GM12878 (cell line): ENCODE measurements at regions not wholly inside any gene's neighbourhood (a gene's known extent, or its start where the extent isn't known, plus 50 kb on each side); places are given as distances from the start of the nearest gene placed in this dataset.

Experiments used
- ATAC-seq: fragments of 200-7000 bp; cut with Tn5 transposase; 3 replicates; pipeline ENCODE4 v1.9.1; 2020; ENCODE audit warnings: mild to moderate bottlenecking, moderate library complexity
- BruUV-seq: library from RNA; stranded (reverse); fragments of 400-500 nt; replicated peaks from 2 replicates; lab custom pipeline; 2021; lab: Mats Ljungman, UMichigan
- CTCF ChIA-PET: fragments of 300-600 bp; sonication (Branson Sonifier 250); formaldehyde crosslinking; extraction: SDS; loops from one replicate; lab custom pipeline; 2021; ENCODE audit warnings: inconsistent platforms; lab: Yijun Ruan, JAX
- POLR2A ChIA-PET: fragments of 350-600 bp; formaldehyde crosslinking; extraction: SDS; loops from one replicate; lab custom pipeline; 2021; ENCODE audit warnings: inconsistent platforms; lab: Charles Lee
- RAD21 ChIA-PET: fragments of 300-600 bp; sonication (Branson Sonifier 250); formaldehyde crosslinking; loops from one replicate; lab custom pipeline; 2023; ENCODE audit warnings: antibody characterized with exemption; ENCODE audit not compliant: unreplicated experiment; lab: Charles Lee
- SMC1A ChIA-PET: fragments of 300-600 bp; sonication (Branson Sonifier 250); formaldehyde crosslinking; loops from one replicate; lab custom pipeline; 2023; ENCODE audit not compliant: unreplicated experiment, uncharacterized antibody; lab: Charles Lee
- DNase-seq: peaks from one replicate; pipeline ENCODE4 v3.0.0-alpha.2; 2011; ENCODE audit warnings: low read depth, low spot score
- FAIRE-seq: peaks from 3 replicates; lab custom pipeline; 2011; peaks lifted over from hg19 to GRCh38; lab: Jason Lieb, UNC
- H2AFZ ChIP-seq: 2 replicates; pipeline ENCODE4 v1.6.0; 2011; ENCODE audit warnings: low read depth, low read length, control low read depth; ENCODE audit not compliant: control insufficient read depth
- H3K27ac ChIP-seq: 2 replicates; pipeline ENCODE4 v1.5.1; 2011; ENCODE audit warnings: control low read depth; ENCODE audit not compliant: control insufficient read depth, insufficient read depth
- H3K27me3 ChIP-seq, 2 experiments: replicated peaks in 1 of 2; 2 replicates each; pipeline versions ENCODE4 v1.6.0 to v1.6.1; 2011; ENCODE audit warnings: low read length in 1 of 2; ENCODE audit not compliant: control insufficient read depth in 2 of 2, insufficient read depth in 2 of 2
- H3K36me3 ChIP-seq, 2 experiments: 2 replicates each; pipeline ENCODE4 v1.5.1; 2011; ENCODE audit warnings: low read length in 1 of 2; ENCODE audit not compliant: control insufficient read depth in 2 of 2, insufficient read depth in 2 of 2
- H3K4me1 ChIP-seq: 2 replicates; pipeline ENCODE4 v1.6.1; 2011; ENCODE audit warnings: mild to moderate bottlenecking, low read length, moderate library complexity, mixed read lengths; ENCODE audit not compliant: control insufficient read depth, insufficient read depth
- H3K4me2 ChIP-seq: 2 replicates; pipeline ENCODE4 v1.6.0; 2011; ENCODE audit warnings: control low read depth; ENCODE audit not compliant: control insufficient read depth, insufficient read depth
- H3K4me3 ChIP-seq: fragments of 200-600 bp; sonication (generic); 2 replicates; pipeline ENCODE4 v1.5.1; 2016
- H3K79me2 ChIP-seq: 2 replicates; pipeline ENCODE4 v1.6.0; 2011; ENCODE audit warnings: low read length; ENCODE audit not compliant: control insufficient read depth, insufficient read depth
- H3K9ac ChIP-seq: 2 replicates; pipeline ENCODE4 v1.8.0; 2011; ENCODE audit warnings: low read length, control low read depth, mixed read lengths; ENCODE audit not compliant: control insufficient read depth, insufficient read depth
- H3K9me3 ChIP-seq: replicated peaks from 3 replicates; pipeline ENCODE4 v1.5.1; 2011; ENCODE audit warnings: mild to moderate bottlenecking, low read length; ENCODE audit not compliant: control insufficient read depth, insufficient read depth
- H4K20me1 ChIP-seq: 2 replicates; pipeline ENCODE4 v1.6.0; 2011; ENCODE audit not compliant: control insufficient read depth, insufficient read depth
- CEBPB ChIP-seq, 2 experiments: fragments of 150-350 bp in 1 of 2; IDR thresholded peaks; 2 replicates each; pipeline ENCODE4 v1.6.1; 2012 to 2014; ENCODE audit warnings: low read depth in 2 of 2, low read length in 2 of 2, borderline replicate concordance in 1 of 2, inconsistent platforms in 1 of 2
- JUND ChIP-seq: IDR thresholded peaks from 2 replicates; pipeline ENCODE4 v1.6.1; 2012; ENCODE audit warnings: low read depth, mild to moderate bottlenecking, low read length, improper control_type of control experiment, moderate library complexity
- MTA3 ChIP-seq: IDR thresholded peaks from 2 replicates; pipeline ENCODE4 v1.6.1; 2012; ENCODE audit warnings: low read length, inconsistent platforms, borderline replicate concordance
- MYB ChIP-seq: fragments of 150-350 bp; IDR thresholded peaks from 2 replicates; pipeline ENCODE4 v1.6.1; 2014; ENCODE audit warnings: mild to moderate bottlenecking, low read depth, low read length, borderline replicate concordance
- NRF1 ChIP-seq: conservative IDR thresholded peaks from 2 replicates; pipeline ENCODE4 v1.6.1; 2011; ENCODE audit warnings: mild to moderate bottlenecking, low read depth, low read length, improper control_type of control experiment
- PAX8 ChIP-seq: fragments of 450-650 bp; IDR thresholded peaks from 2 replicates; pipeline ENCODE4 v1.6.1; 2017; ENCODE audit warnings: mild to moderate bottlenecking, moderate library complexity
- PML ChIP-seq: IDR thresholded peaks from 2 replicates; pipeline ENCODE4 v1.6.1; 2012; ENCODE audit warnings: low read length, inconsistent platforms
- POLR2A ChIP-seq: IDR thresholded peaks from 2 replicates; pipeline ENCODE4 v1.6.1; 2011; ENCODE audit warnings: low read depth, mild to moderate bottlenecking, low read length
- RCOR1 ChIP-seq: conservative IDR thresholded peaks from 2 replicates; pipeline ENCODE4 v1.6.1; 2012; ENCODE audit warnings: low read depth, low read length, improper control_type of control experiment
- ZZZ3 ChIP-seq: IDR thresholded peaks from 2 replicates; pipeline ENCODE4 v1.6.1; 2011; ENCODE audit warnings: low read depth; ENCODE audit not compliant: control insufficient read depth, insufficient read length
- WGBS: methylation state at CpG from one replicate; pipeline ENCODE4 v1.1.6; 2016; ENCODE audit warnings: low lambda C conversion rate; ENCODE audit not compliant: insufficient replicate concordance, insufficient coverage; ENCODE audit errors: missing lambda C conversion rate; 5-methylcytosine and 5-hydroxymethylcytosine counted together
- in situ Hi-C: fragments of 300-500 bp; cut with MboI; formaldehyde crosslinking; loops from 9 replicates; pipeline ENCODE4 v1.14.3; 2018; ENCODE audit warnings: mixed read lengths
- intact Hi-C: fragments of 100-400 bp; cut with micrococcal nuclease; formaldehyde crosslinking; loops from one replicate; pipeline ENCODE4 v1.14.2; 2022; ENCODE audit not compliant: unreplicated experiment
- TF ChIP-seq, protein P1 (sequence below): fragments of 450-650 bp; IDR thresholded peaks from 2 replicates; pipeline ENCODE4 v1.6.1; 2017; ENCODE audit warnings: mild to moderate bottlenecking
- TF ChIP-seq, protein P2 (sequence below): fragments of 450-650 bp; formaldehyde crosslinking; IDR thresholded peaks from 2 replicates; pipeline ENCODE4 v1.5.0; 2022; ENCODE audit warnings: mild to moderate bottlenecking, missing genetic modification characterization

GRCh38 chr22:34294986-34295385, 374.7 kb upstream of the LARGE1 start:
- H3K4me2 ChIP-seq: no peak overlapping the region
- TF ChIP-seq NRF1 (no peak), RCOR1 (no peak), PAX8 (no peak)
- TF ChIP-seq, protein P1, sequence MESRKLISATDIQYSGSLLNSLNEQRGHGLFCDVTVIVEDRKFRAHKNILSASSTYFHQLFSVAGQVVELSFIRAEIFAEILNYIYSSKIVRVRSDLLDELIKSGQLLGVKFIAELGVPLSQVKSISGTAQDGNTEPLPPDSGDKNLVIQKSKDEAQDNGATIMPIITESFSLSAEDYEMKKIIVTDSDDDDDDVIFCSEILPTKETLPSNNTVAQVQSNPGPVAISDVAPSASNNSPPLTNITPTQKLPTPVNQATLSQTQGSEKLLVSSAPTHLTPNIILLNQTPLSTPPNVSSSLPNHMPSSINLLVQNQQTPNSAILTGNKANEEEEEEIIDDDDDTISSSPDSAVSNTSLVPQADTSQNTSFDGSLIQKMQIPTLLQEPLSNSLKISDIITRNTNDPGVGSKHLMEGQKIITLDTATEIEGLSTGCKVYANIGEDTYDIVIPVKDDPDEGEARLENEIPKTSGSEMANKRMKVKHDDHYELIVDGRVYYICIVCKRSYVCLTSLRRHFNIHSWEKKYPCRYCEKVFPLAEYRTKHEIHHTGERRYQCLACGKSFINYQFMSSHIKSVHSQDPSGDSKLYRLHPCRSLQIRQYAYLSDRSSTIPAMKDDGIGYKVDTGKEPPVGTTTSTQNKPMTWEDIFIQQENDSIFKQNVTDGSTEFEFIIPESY: no peak
- H3K36me3 ChIP-seq: no peaks in the 10 kb centered on the region
- FAIRE-seq (no peak), ATAC-seq (no peak), DNase-seq (no peak)
- ChIA-PET RAD21 (no interaction called here), CTCF (no interaction called here), SMC1A (interaction anchor here (0.6 kb wide), 1 partner anchor 538 kb away, joined by 3 read pairs; no protein-coding TSS in a partner anchor), POLR2A (no interaction called here)
- H3K9ac ChIP-seq: no peak overlapping the region
- intact Hi-C loops: no loop called here
- in situ Hi-C loops: no loop called here
- no peak overlapping the region for H2AFZ ChIP-seq
- BruUV-seq: no TSS peak
- H3K27me3 ChIP-seq: no peaks in the 10 kb centered on the region
- no peaks in the 10 kb centered on the region for H3K79me2 ChIP-seq
- WGBS: 0% methylated on average over 3 of the region's 3 CpGs
- H3K4me1 ChIP-seq: no peaks in the 10 kb centered on the region
- no peak overlapping the region for H3K4me3 ChIP-seq
- no peak overlapping the region for H3K27ac ChIP-seq
- H3K9me3 ChIP-seq: no peaks in the 10 kb centered on the region
- H4K20me1 ChIP-seq: no peaks in the 10 kb centered on the region

DNA sequence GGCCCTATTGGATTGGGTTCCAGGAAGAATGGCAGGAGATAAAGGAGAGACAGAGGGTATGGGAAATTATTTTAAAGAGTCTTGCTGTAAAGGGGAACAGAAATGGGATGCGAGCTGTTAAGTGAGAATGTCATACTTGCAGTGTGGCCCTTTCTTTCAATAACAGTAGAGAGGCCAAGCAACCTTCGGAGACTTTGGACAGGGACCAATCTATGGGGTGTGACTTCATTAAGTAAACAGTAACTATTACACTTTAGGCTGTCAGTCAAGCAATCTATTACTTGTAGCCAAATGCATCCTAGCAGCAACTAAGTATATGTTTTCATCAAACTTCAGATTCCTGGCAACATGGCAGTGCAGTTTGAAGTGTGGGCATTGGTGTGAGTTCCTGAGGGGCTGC, 376.2 kb upstream of the LARGE1 start:
- no peak for ATAC-seq
- no peaks in the 10 kb centered on the region for H3K36me3 ChIP-seq
- TF ChIP-seq POLR2A: no peak
- TF ChIP-seq, protein P2, sequence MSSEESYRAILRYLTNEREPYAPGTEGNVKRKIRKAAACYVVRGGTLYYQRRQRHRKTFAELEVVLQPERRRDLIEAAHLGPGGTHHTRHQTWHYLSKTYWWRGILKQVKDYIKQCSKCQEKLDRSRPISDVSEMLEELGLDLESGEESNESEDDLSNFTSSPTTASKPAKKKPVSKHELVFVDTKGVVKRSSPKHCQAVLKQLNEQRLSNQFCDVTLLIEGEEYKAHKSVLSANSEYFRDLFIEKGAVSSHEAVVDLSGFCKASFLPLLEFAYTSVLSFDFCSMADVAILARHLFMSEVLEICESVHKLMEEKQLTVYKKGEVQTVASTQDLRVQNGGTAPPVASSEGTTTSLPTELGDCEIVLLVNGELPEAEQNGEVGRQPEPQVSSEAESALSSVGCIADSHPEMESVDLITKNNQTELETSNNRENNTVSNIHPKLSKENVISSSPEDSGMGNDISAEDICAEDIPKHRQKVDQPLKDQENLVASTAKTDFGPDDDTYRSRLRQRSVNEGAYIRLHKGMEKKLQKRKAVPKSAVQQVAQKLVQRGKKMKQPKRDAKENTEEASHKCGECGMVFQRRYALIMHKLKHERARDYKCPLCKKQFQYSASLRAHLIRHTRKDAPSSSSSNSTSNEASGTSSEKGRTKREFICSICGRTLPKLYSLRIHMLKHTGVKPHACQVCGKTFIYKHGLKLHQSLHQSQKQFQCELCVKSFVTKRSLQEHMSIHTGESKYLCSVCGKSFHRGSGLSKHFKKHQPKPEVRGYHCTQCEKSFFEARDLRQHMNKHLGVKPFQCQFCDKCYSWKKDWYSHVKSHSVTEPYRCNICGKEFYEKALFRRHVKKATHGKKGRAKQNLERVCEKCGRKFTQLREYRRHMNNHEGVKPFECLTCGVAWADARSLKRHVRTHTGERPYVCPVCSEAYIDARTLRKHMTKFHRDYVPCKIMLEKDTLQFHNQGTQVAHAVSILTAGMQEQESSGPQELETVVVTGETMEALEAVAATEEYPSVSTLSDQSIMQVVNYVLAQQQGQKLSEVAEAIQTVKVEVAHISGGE (CRISPR knock-in tag): no peak
- TF ChIP-seq ZZZ3: no peak
- no peak for TF ChIP-seq CEBPB (IDR thresholded peaks at IDR 0.05; ENCODE audit: borderline replicate concordance in 1 of 2, low read depth in 2 of 2, low read length in 2 of 2)
- no peak for TF ChIP-seq JUND
- TF ChIP-seq MYB: no peak
- TF ChIP-seq PML: no peak
- no peak for TF ChIP-seq MTA3
- no peak for FAIRE-seq
- H4K20me1 ChIP-seq: no peaks in the 10 kb centered on the region
- DNase-seq: no peak
- H2AFZ ChIP-seq: no peak overlapping the region
- no peak overlapping the region for H3K27ac ChIP-seq
- CTCF ChIA-PET: no interaction called here
- intact Hi-C loops: no loop called here
- H3K4me3 ChIP-seq: no peak overlapping the region
- no peaks in the 10 kb centered on the region for H3K4me1 ChIP-seq
- SMC1A ChIA-PET: no interaction called here
- no peaks in the 10 kb centered on the region for H3K27me3 ChIP-seq
- POLR2A ChIA-PET: no interaction called here
- H3K9me3 ChIP-seq: no peaks in the 10 kb centered on the region
- H3K4me2 ChIP-seq: no peak overlapping the region
- WGBS: 0% methylated on average over 2 of the region's 2 CpGs
- no peaks in the 10 kb centered on the region for H3K79me2 ChIP-seq
- RAD21 ChIA-PET: no interaction called here
- BruUV-seq: no TSS peak
- in situ Hi-C loops: no loop called here
- H3K9ac ChIP-seq: no peak overlapping the region
